GM19463 (cell line): ENCODE measurements at regions not wholly inside any gene's neighbourhood (a gene's known extent, or its start where the extent isn't known, plus 50 kb on each side); places are given as distances from the start of the nearest gene placed in this dataset.

Experiments used
- ATAC-seq: cut with Tn5 transposase; IDR thresholded peaks from one replicate; pipeline ENCODE4 v1.9.1; 2021; ENCODE audit warnings: mild to moderate bottlenecking, moderate library complexity; ENCODE audit not compliant: unreplicated experiment

- no peak for ATAC-seq
Measured at GRCh38 chr6:14645841-14646240, 528.3 kb downstream of the CD83 start.

DNA sequence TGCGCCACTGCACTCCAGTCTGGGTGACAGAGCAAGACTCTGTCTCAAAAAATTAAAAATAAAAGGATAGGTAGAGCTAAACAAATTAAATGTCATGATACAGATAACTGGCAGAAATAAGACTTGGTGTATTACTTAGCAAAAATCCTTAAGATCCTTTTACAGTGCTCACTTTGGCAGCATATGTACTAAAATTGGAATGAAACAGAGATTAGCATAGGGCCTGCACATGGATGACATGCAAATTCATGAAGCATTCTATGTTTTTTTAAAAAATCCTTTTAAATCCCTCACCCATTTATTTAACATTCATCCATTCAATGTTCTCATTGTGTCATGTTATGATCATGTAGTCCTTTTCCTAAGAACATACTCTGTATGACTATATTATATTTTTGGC is 528.8 kb downstream of the CD83 start:
- no peak for ATAC-seq

DNA sequence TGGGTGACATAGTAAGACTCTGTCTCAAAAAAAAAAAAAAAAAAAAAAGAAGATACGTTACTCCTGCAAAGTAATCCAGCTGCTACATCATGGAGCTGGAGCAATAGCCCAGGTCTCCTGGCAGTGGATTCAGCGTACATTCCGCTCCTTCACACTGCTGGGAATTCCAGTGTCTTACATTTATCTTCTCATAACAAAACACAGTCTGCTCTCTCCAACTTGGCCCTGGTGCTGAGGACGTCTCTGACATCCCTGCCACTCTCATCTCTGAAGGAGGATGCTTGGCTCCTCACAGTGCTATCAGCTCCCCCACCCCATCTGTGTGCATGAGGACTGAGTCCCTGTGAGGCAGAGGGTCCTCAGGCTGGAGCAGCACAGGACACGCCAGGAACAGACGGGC is 529.8 kb downstream of the CD83 start:
- ATAC-seq: no peak

- no peak for ATAC-seq
Measured at GRCh38 chr6:14652536-14652935, 535.0 kb downstream of the CD83 start.

DNA sequence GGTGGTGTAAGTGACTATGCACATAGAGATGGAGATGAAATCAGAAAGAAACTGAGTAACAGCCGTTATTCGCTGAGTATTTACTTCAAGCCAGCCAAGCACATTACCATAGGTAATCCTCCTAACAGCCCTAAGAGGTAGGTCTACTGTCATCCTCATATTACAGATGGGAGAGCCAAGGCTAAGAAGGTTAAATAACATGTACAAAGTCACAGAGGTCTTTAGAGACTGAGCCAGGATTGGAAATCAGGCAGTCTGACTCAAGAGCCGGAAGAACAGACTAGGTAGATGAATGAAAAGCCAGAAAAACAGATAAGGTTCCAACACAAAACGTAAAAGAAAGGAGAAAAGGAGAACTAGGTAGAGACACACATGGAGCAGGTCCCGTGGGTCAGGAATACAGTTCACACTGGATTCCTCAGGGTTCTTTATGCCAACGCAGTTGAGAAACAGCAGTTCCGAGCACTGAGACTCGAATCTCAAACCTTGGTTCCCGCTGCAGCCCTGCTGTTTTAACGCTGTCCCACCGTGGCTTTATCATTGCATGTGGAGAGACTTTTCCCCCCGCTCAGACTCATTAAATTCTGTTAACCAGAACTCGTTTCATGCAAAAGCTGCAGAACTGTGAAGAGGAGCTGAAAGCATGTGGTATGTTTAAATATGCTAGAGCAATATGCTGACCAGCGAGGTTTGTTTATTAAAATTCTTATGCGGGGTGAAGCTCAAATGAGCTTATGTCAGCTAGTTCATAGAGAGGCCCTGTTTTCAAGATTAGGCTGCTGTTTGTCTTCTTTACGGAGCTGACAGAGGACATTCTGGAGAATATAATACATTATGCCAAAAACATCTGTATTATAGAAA is 537.9 kb downstream of the CD83 start:
- ATAC-seq: no peak

DNA sequence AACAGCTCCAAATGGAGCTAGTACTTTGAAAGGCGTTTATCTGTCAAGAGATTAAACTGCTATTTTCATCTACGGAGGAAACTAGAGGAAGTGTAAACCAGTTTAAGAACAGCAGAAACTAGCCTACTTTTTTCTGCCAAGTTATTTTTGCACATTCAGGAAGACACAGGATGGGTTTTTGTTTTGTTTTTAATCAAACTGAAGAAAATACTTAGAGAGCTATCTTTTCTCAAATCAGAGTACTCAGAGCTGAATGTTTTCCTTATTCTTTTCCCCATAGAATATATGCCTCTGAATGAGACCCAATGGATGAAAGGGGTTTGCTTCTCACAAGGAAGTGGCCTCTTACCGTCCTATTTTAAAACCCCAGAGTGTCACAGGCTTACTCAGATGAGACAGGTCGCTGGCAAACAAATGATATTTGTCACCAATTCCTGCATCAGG is 538.5 kb downstream of the CD83 start:
- no peak for ATAC-seq

DNA sequence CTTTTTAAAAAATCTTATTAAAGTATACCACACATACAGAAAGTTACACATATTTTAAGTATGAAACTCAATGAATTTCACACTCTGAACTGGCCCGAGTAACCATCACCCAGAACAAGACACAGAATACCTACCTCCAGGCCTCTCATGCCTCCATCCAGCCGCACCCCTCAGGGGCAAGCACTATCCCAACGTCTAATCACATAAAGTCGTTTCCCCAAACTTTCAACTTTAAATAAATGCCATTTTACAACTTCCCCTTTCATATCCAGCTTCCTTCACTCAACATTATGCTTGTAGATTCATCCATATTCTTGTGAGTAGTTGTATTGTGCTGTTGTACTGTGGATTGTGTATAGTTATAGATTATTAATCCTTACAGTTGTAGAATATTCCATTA is 539.1 kb downstream of the CD83 start:
- no peak for ATAC-seq

DNA sequence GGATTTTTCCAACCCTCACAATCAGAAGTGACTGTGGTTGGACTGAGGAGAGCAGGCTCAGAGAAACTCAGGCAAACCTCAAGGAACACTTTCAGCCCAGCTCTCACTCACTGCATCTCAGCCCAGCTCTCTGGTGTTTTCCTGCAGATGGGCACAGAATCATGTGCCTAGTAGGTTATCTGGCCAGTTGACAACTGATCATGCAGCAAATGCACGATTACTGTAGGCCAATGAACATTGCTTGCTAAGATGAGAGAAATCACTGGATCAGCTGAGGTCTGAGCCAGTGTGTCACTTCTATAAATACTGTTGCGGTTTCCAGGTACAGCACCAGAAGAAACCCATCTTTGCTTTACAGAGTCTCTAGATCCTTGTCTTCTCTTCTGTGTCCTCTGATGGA is 540.5 kb downstream of the CD83 start:
- ATAC-seq: no peak

GRCh38 chr6:14658886-14659561 is 541.5 kb downstream of the CD83 start:
- ATAC-seq: no peak

DNA sequence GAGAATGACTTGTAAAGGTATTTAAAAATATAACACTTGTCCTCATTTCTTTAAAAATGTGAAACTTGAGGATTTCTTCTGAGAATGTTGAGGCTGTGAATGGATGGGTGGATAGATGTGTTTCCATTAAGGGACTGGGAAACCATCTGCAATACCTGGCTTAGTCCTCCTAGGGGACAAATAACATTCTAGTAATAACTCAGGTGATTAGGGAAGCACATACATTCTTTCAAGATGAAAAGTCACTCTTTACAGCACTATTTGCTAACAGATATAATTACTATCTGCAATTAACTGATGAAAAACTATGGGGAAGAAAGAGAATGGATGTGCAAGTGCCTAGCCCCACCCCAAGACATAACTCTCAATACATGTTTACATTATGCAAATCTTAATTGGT is 542.3 kb downstream of the CD83 start:
- ATAC-seq: no peak

GRCh38 chr6:14660806-14661579 is 543.4 kb downstream of the CD83 start:
- peak; percentile 49 for ATAC-seq

- ATAC-seq: no peak
Measured at GRCh38 chr6:14661691-14662090, 544.1 kb downstream of the CD83 start.

- ATAC-seq: peak; percentile 37
Measured at GRCh38 chr6:14664112-14664601, 546.6 kb downstream of the CD83 start.

DNA sequence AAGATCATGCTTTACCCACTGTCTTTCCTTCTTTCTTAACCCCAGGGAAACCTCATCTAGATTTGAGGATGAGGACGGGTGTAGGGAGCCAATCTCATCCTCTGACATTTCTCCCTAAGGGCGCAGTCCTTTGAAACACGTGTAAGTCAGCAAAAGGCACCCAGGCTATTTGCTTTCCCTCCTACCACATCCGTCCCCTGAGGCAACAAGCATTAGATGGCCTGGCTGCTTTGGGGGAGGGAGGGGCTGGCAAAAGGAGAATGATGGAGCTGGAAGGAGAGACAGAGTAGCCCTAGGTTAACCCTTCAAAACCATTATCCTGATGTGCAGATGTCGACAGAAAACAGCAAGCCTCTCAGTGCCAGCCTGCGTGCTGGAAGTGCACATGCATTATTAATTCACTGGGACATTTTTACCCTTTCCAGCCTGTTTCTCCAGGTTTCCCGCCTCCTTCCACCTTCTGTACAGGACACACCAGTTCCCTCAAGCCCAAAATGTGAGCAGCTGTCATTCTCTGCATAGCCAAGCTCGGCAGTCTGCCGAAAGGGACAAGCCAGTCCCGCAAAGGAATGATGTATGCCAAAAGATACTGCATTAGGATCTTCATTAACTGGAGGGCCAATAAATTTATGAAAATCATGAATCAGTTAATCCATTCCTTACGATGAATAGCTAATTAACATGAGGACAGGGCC is 547.2 kb downstream of the CD83 start:
- no peak for ATAC-seq

DNA sequence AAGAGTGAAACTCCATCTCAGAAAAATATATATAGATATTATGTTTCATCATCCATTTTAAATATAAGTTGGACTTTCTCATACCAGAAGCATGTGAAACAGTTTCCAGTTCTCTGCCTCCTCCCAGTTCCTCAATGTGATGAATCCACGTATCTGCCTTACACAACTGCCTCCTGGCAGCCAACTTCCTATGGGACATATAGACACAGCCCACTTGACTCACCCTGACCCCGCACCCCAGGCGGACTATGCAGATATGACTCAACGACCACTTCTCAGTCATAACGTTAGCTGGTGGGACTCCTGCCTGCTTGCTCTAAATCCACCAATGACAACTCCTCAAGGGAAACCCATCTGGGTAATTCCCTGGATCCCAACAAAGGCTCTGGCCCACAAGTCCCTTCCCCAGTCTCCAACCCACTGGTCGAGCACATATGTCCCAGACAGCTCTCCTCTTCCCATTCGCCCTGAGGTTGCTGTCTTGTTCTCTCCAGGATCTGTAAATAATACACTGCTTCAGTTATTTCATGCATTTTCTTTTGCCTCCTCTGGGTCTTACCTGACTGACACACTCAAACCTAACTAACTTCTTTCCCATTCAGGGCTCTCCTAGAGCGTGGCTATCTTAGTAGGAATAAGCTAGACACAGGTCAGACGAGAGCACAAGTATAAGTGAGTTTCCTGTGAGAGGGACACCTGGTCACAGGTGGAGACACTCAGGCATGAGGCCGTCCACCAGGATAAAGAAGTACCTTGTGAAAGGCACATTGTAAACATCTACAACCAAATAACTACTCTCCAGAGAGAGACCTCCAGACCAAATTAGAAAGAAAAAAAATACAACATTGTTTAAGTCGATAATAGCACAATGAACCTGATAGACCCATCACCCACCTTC is 548.5 kb downstream of the CD83 start:
- peak; percentile 61 for ATAC-seq

DNA sequence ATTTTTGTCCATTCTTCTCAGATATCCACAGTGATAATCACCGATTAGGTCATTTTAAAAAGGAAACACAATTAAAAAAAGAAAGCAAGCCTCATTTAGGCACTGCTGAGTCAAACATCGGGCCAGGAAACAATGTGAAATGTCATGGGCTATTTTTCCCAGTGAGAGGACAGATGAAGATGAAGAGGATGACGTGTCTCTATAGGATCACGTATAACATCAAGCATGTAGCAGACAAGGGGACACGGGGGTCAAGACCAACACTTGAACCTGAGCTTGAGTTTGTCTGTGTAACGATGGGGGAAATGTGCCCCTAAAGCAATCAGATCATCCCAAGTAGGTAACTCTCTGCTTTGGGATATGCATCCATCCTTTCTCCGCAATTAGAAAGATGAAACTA is 553.2 kb downstream of the CD83 start:
- no peak for ATAC-seq

DNA sequence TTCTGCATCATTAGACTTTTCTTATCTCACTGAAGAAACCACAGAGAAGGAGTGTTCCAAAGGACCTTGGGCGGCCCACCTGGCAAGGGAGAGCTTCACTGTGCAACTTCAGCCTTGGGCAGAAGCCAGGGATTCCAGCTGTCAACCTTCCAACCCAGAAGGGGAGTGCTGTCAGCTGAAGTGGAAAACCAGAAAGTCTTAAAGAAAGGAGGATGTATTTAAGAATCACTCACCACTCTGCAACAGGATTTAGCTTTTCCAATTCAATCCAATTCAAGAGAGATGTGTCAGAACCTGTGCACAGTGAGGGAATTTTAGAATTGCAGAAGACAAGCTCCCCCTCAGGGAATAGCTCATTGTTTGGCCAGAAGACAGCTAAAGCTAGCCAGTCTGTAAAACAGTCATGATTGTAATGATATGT is 553.7 kb downstream of the CD83 start:
- no peak for ATAC-seq

- ATAC-seq: no peak
Measured at GRCh38 chr6:14671937-14672336, 554.4 kb downstream of the CD83 start.

DNA sequence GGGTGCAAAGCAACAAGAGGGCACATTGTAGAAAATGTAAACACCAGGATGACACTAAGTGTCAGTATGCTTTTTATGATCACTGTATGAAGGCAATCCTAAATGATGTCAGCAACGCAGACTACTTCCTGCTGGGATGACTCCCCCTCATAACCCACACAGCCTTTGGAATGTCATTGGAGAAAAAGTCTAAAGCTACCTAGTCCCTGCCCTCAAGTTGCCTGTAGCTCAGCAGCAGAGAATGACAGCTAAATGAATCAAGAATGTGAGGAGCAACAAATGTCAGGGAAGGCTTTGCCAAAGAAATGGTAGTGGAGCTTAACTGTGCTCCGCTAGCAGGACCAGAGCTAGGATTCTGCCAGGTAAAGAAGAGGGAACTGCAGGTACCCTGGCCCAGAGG is 555.6 kb downstream of the CD83 start:
- no peak for ATAC-seq

DNA sequence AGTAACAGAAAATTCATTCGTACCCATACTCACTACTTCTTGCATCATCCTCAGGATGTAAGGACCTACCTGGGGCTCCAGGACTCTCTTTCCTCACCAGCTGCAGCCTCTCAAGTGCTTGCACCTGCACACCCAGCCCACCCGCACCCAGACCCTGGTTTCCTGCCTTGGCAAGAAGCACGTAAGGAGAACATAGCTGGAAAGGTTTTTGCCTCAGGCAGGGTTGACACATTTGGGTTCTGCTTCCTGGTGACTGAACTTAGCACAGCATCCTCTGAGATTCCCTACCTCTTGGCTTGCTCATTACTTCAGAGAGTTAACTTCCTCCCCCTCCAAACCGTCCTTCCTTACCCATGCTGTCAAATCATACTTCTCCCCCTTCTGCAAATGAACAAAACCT is 556.9 kb downstream of the CD83 start:
- no peak for ATAC-seq
